OCI-LY7 (cell line): ENCODE measurements at regions not wholly inside any gene's neighbourhood (a gene's known extent, or its start where the extent isn't known, plus 50 kb on each side); places are given as distances from the start of the nearest gene placed in this dataset.

Experiments used
- BruUV-seq: library from RNA; stranded (reverse); fragments of 400-500 nt; replicated peaks from 2 replicates; lab custom pipeline; 2021; lab: Mats Ljungman, UMichigan
- CTCF ChIA-PET: fragments of 300-600 bp; sonication (Branson Sonifier 250); formaldehyde crosslinking; loops from one replicate; lab custom pipeline; 2022; ENCODE audit warnings: antibody characterized with exemption; ENCODE audit not compliant: unreplicated experiment; lab: Charles Lee
- POLR2A ChIA-PET: fragments of 300-600 bp; sonication (Branson Sonifier 250); formaldehyde crosslinking; loops from one replicate; lab custom pipeline; 2022; ENCODE audit warnings: antibody characterized with exemption; lab: Charles Lee
- DNase-seq: peaks from one replicate; pipeline ENCODE4 v3.0.0-alpha.2; 2015; ENCODE audit warnings: low spot score
- H2AFZ ChIP-seq: fragments of 200-600 bp; sonication (generic), shearing (Covaris generic); 2 replicates; pipeline ENCODE4 v1.6.1; 2014; ENCODE audit warnings: mild to moderate bottlenecking, antibody characterized with exemption, low read length, moderate library complexity
- H3K27ac ChIP-seq: fragments of 200-600 bp; sonication (generic); 2 replicates; pipeline ENCODE4 v1.5.1; 2014; ENCODE audit warnings: mixed run types, low read depth, mild to moderate bottlenecking, moderate library complexity, low read length, inconsistent platforms; ENCODE audit not compliant: poor library complexity, severe bottlenecking
- H3K36me3 ChIP-seq: fragments of 200-600 bp; sonication (generic); 2 replicates; pipeline ENCODE4 v1.6.1; 2014; ENCODE audit warnings: mild to moderate bottlenecking, antibody characterized with exemption, low read length, moderate library complexity, mixed read lengths; ENCODE audit not compliant: insufficient read depth
- H3K4me1 ChIP-seq: fragments of 200-600 bp; sonication (generic); 2 replicates; pipeline ENCODE4 v1.5.1; 2014; ENCODE audit warnings: mild to moderate bottlenecking, low read length; ENCODE audit not compliant: insufficient read depth, poor library complexity, severe bottlenecking
- H3K4me2 ChIP-seq: fragments of 200-600 bp; sonication (generic); 2 replicates; pipeline ENCODE4 v1.6.1; 2014; ENCODE audit warnings: mild to moderate bottlenecking, low read length
- H3K4me3 ChIP-seq: fragments of 200-600 bp; sonication (generic); 2 replicates; pipeline ENCODE4 v1.5.1; 2014; ENCODE audit warnings: mild to moderate bottlenecking, low read depth, low read length; ENCODE audit not compliant: poor library complexity, severe bottlenecking
- H3K79me2 ChIP-seq: fragments of 200-600 bp; sonication (generic); 2 replicates; pipeline ENCODE4 v1.6.1; 2016; ENCODE audit warnings: low read depth, mild to moderate bottlenecking, low read length, moderate library complexity, mixed read lengths; ENCODE audit not compliant: insufficient read depth
- H3K9me2 ChIP-seq: fragments of 200-600 bp; sonication (generic); 2 replicates; pipeline ENCODE4 v1.6.1; 2016; ENCODE audit warnings: mild to moderate bottlenecking, low read length, mixed read lengths; ENCODE audit not compliant: insufficient read depth
- H3K9me3 ChIP-seq: fragments of 200-600 bp; sonication (generic); 2 replicates; pipeline ENCODE4 v1.6.1; 2014; ENCODE audit warnings: mild to moderate bottlenecking, mixed run types, low read length, mixed read lengths
- H4K20me1 ChIP-seq: fragments of 200-600 bp; sonication (generic); 2 replicates; pipeline ENCODE4 v1.6.1; 2014; ENCODE audit warnings: mild to moderate bottlenecking, antibody characterized with exemption, low read length, moderate library complexity, mixed read lengths; ENCODE audit not compliant: insufficient read depth
- CTCF ChIP-seq: fragments of 200-600 bp; sonication (generic); conservative IDR thresholded peaks from 2 replicates; pipeline ENCODE4 v1.5.1; 2014; ENCODE audit warnings: mild to moderate bottlenecking, antibody characterized with exemption, low read length, moderate library complexity, mixed read lengths
- EZH2phosphoT487 ChIP-seq: fragments of 200-600 bp; sonication (generic); IDR thresholded peaks from 2 replicates; pipeline ENCODE4 v1.6.1; 2018; ENCODE audit warnings: low read depth, borderline replicate concordance, mild to moderate bottlenecking, mixed run types, antibody characterized with exemption, low read length, moderate library complexity, mixed read lengths
- intact Hi-C: fragments of 100-400 bp; cut with micrococcal nuclease; formaldehyde crosslinking; loops from one replicate; pipeline ENCODE4 v1.10.0; 2022; ENCODE audit not compliant: unreplicated experiment

GRCh38 chr4:184887947-184888346, 62.2 kb upstream of the ACSL1 start:
- no peak overlapping the region for H2AFZ ChIP-seq
- H3K9me3 ChIP-seq, result no peaks in the 10 kb centered on the region
- TF ChIP-seq EZH2phosphoT487 (no peak), CTCF (no peak)
- no peak overlapping the region for H3K4me2 ChIP-seq
- ChIA-PET CTCF (no interaction called here), POLR2A (no interaction called here)
- no peak for DNase-seq
- H4K20me1 ChIP-seq, result no peaks in the 10 kb centered on the region
- BruUV-seq, result no TSS peak
- H3K36me3 ChIP-seq, result no peaks in the 10 kb centered on the region
- H3K79me2 ChIP-seq, result no peaks in the 10 kb centered on the region
- no peaks in the 10 kb centered on the region for H3K4me1 ChIP-seq
- no peaks in the 10 kb centered on the region for H3K9me2 ChIP-seq
- H3K4me3 ChIP-seq, result no peak overlapping the region
- intact Hi-C loops, result no loop called here
- no peak overlapping the region for H3K27ac ChIP-seq

GRCh38 chr4:184889666-184890335, 64.0 kb upstream of the ACSL1 start:
- no peak for DNase-seq
- no peaks in the 10 kb centered on the region for H3K9me3 ChIP-seq
- no peaks in the 10 kb centered on the region for H3K9me2 ChIP-seq
- no peaks in the 10 kb centered on the region for H4K20me1 ChIP-seq
- no peaks in the 10 kb centered on the region for H3K36me3 ChIP-seq
- no peak overlapping the region for H3K4me2 ChIP-seq
- no peak overlapping the region for H3K27ac ChIP-seq
- H3K4me1 ChIP-seq, result no peaks in the 10 kb centered on the region
- H3K79me2 ChIP-seq, result no peaks in the 10 kb centered on the region
- intact Hi-C loops, result no loop called here
- TF ChIP-seq CTCF (no peak), EZH2phosphoT487 (no peak)
- no peak overlapping the region for H2AFZ ChIP-seq
- ChIA-PET CTCF (no interaction called here), POLR2A (no interaction called here)
- BruUV-seq, result no TSS peak
- H3K4me3 ChIP-seq, result no peak overlapping the region

GRCh38 chr4:184890499-184890898, 64.7 kb upstream of the ACSL1 start:
- DNase-seq, result no peak
- H3K4me2 ChIP-seq, result no peak overlapping the region
- TF ChIP-seq EZH2phosphoT487 (no peak), CTCF (no peak)
- H3K9me2 ChIP-seq, result no peaks in the 10 kb centered on the region
- ChIA-PET POLR2A (no interaction called here), CTCF (no interaction called here)
- no peaks in the 10 kb centered on the region for H3K79me2 ChIP-seq
- no TSS peak for BruUV-seq
- intact Hi-C loops, result no loop called here
- H3K9me3 ChIP-seq, result no peaks in the 10 kb centered on the region
- no peak overlapping the region for H3K27ac ChIP-seq
- H3K36me3 ChIP-seq, result no peaks in the 10 kb centered on the region
- no peak overlapping the region for H2AFZ ChIP-seq
- H3K4me3 ChIP-seq, result no peak overlapping the region
- H4K20me1 ChIP-seq, result no peaks in the 10 kb centered on the region
- no peaks in the 10 kb centered on the region for H3K4me1 ChIP-seq
